ENCODE measurements at regions not wholly inside any gene's neighbourhood (a gene's known extent, or its start where the extent isn't known, plus 50 kb on each side); places are given as distances from the start of the nearest gene placed in this dataset.
A peak's percentile ranks its signal among the peaks of the same experiment; 100 is the strongest.

- Histone ChIP-seq H3K4me1 (ENCODE audit: insufficient read depth) (no peaks in the 10 kb centered on the region), H3K4me3 (peak overlapping the region; percentile 52), H3K27me3 (ENCODE audit: insufficient read depth) (peaks cover 11% of the 10 kb centered on the region), H3K79me2 (replicated peaks; ENCODE audit: insufficient read depth) (no peaks in the 10 kb centered on the region), H3K27ac (ENCODE audit: low read depth) (no peak overlapping the region), H2AFZ (peak overlapping the region; percentile 81; the same call in 1 of the 2 replicates), H4K20me1 (replicated peaks; ENCODE audit: insufficient read depth) (no peaks in the 10 kb centered on the region), H3F3A (replicated peaks; ENCODE audit: low read depth) (no peaks in the 10 kb centered on the region), H3K4me2 (peak overlapping the region; percentile 65; the same call in 1 of the 2 replicates), H3K36me3 (ENCODE audit: insufficient read depth) (no peaks in the 10 kb centered on the region), H3K9me2 (ENCODE audit: insufficient read depth) (no peaks in the 10 kb centered on the region)
- H3K4me3 Mint-ChIP-seq, result no peak overlapping the region
- no peak overlapping the region for H3K27ac Mint-ChIP-seq
- TF ChIP-seq EZH2phosphoT487 (IDR thresholded peaks at IDR 0.05; ENCODE audit: unreplicated experiment) (no peak), CTCF (conservative IDR thresholded peaks at IDR 0.05; ENCODE audit: low read depth in 2 of 2) (no peak), ZNF462 (CRISPR knock-in tag; IDR thresholded peaks at IDR 0.05) (no peak), POLR2AphosphoS5 (IDR thresholded peaks at IDR 0.05; ENCODE audit: low read depth) (no peak), ETS1 (IDR thresholded peaks at IDR 0.05) (no peak), ZNF331 (CRISPR knock-in tag; IDR thresholded peaks at IDR 0.05; ENCODE audit: low read depth) (no peak), ZNF114 (CRISPR knock-in tag; IDR thresholded peaks at IDR 0.05) (no peak), CREB1 (CRISPR knock-in tag; IDR thresholded peaks at IDR 0.05; ENCODE audit: low read depth) (no peak), EZH2 (IDR thresholded peaks at IDR 0.05; ENCODE audit: low read depth, unreplicated experiment) (no peak), STAT1 (IDR thresholded peaks at IDR 0.05; ENCODE audit: unreplicated experiment) (no peak)
- ATAC-seq (peak; percentile 66), DNase-seq (ENCODE audit: low spot score) (peak; percentile 62)
- no peaks in the 10 kb centered on the region for H3K36me3 Mint-ChIP-seq (ENCODE audit: low read depth)
- H3K27me3 Mint-ChIP-seq (ENCODE audit: insufficient read depth, low read depth, poor library complexity), result peaks cover 6% of the 10 kb centered on the region
- H3K9me3 Mint-ChIP-seq, result peaks cover 8% of the 10 kb centered on the region; the same call in 2 of the 3 replicates
- no peaks in the 10 kb centered on the region; the same call in 2 of the 3 replicates for H3K4me1 Mint-ChIP-seq
Observed at GRCh38 chr16:9184354-9184690, 92.9 kb downstream of the HAPSTR1 start.
